HepG2 (cell line): ENCODE measurements at regions not wholly inside any gene's neighbourhood (a gene's known extent, or its start where the extent isn't known, plus 50 kb on each side); places are given as distances from the start of the nearest gene placed in this dataset.

Experiments
- ATAC-seq: fragments of 200-7000 bp; cut with Tn5 transposase; 3 replicates; pipeline ENCODE4 v1.9.1; 2020; ENCODE audit warnings: mild to moderate bottlenecking, moderate library complexity
- BruUV-seq: library from RNA; stranded (reverse); fragments of 400-500 nt; replicated peaks from 2 replicates; lab custom pipeline; 2021; lab: Mats Ljungman, UMichigan
- CTCF ChIA-PET: fragments of 300-600 bp; formaldehyde crosslinking; extraction: SDS; loops from one replicate; lab custom pipeline; 2021; ENCODE audit warnings: low total read pairs, inconsistent platforms, low intra/inter-chr PET ratio; lab: Yijun Ruan, JAX
- POLR2A ChIA-PET: fragments of 350-600 bp; sonication (Branson Sonifier 250); formaldehyde crosslinking; loops from one replicate; lab custom pipeline; 2020; ENCODE audit warnings: antibody characterized with exemption, inconsistent platforms; lab: Yijun Ruan, JAX
- DNase-seq: peaks from one replicate; pipeline ENCODE4 v3.0.0-alpha.2; 2015; ENCODE audit warnings: low spot score
- FAIRE-seq: peaks from 3 replicates; lab custom pipeline; 2011; peaks lifted over from hg19 to GRCh38; lab: Jason Lieb, UNC
- H2AFZ ChIP-seq: one replicate; pipeline ENCODE4 v1.6.1; 2011; ENCODE audit warnings: low read length, inconsistent platforms
- H3K27ac ChIP-seq: fragments of 300-600 bp; 3 replicates; pipeline ENCODE4 v1.8.0; 2011; ENCODE audit warnings: mixed run types, mild to moderate bottlenecking, mixed read lengths, low read length, inconsistent platforms; ENCODE audit not compliant: insufficient read depth; ENCODE audit errors: extremely low read length
- H3K27me3 ChIP-seq, 2 experiments: fragments of 200-600 bp in 1 of 2; 2 replicates in 1 of 2; 3 replicates in 1 of 2; pipeline versions ENCODE4 v1.6.0 to v1.8.0; 2011; ENCODE audit warnings: low read length in 2 of 2, mild to moderate bottlenecking in 2 of 2, moderate library complexity in 2 of 2, inconsistent platforms in 1 of 2; ENCODE audit not compliant: insufficient read depth in 2 of 2, control insufficient read depth in 1 of 2
- H3K36me3 ChIP-seq, 2 experiments: fragments of 200-600 bp in 1 of 2; replicated peaks in 1 of 2; 2 replicates in 1 of 2; 3 replicates in 1 of 2; pipeline versions ENCODE4 v1.5.1 to v1.8.0; 2011; ENCODE audit warnings: low read length in 2 of 2, inconsistent platforms in 1 of 2; ENCODE audit not compliant: insufficient read depth in 2 of 2, control insufficient read depth in 1 of 2
- H3K4me1 ChIP-seq: 2 replicates; pipeline ENCODE4 v1.5.1; 2012; ENCODE audit warnings: low read length, inconsistent platforms; ENCODE audit not compliant: insufficient read depth
- H3K4me2 ChIP-seq: 2 replicates; pipeline ENCODE4 v1.6.0; 2011; ENCODE audit warnings: low read depth, low read length, inconsistent platforms
- H3K4me3 ChIP-seq, 3 experiments: fragments of 200-600 bp in 1 of 3; sonication (generic), shearing (Covaris generic) in 1 of 3; replicated peaks in 1 of 3; 2 replicates each; pipeline ENCODE4 v1.5.1; 2011 to 2016; ENCODE audit warnings: low read length in 3 of 3, inconsistent platforms in 2 of 3, low read depth in 2 of 3, mild to moderate bottlenecking in 2 of 3, control low read depth in 1 of 3, mixed read lengths in 1 of 3; ENCODE audit not compliant: insufficient read depth in 1 of 3
- H3K79me2 ChIP-seq: one replicate; pipeline ENCODE4 v1.6.1; 2011; ENCODE audit warnings: low read length, inconsistent platforms; ENCODE audit not compliant: insufficient read depth
- H3K9ac ChIP-seq: 2 replicates; pipeline ENCODE4 v1.6.0; 2011; ENCODE audit warnings: mild to moderate bottlenecking, low read depth, low read length, inconsistent platforms; ENCODE audit not compliant: insufficient read depth
- H3K9me3 ChIP-seq: 2 replicates; pipeline ENCODE4 v1.5.1; 2012; ENCODE audit warnings: mild to moderate bottlenecking, low read length
- H4K20me1 ChIP-seq: 2 replicates; pipeline ENCODE4 v1.6.0; 2011; ENCODE audit warnings: inconsistent platforms, mild to moderate bottlenecking, low read length, moderate library complexity; ENCODE audit not compliant: insufficient read depth
- AHR ChIP-seq: IDR thresholded peaks from 2 replicates; pipeline ENCODE4 v1.6.1; 2018; ENCODE audit warnings: missing genetic modification reagents, missing compliant biosample characterization
- CAMTA2 ChIP-seq: sonication (generic); formaldehyde crosslinking; IDR thresholded peaks from 2 replicates; pipeline ENCODE4 v1.4.0; 2020; ENCODE audit warnings: mild to moderate bottlenecking, missing genetic modification reagents, borderline replicate concordance
- EED ChIP-seq: sonication (generic); formaldehyde crosslinking; IDR thresholded peaks from 2 replicates; pipeline ENCODE4 v1.5.0; 2020; ENCODE audit warnings: mild to moderate bottlenecking, missing genetic modification reagents
- FOSL2 ChIP-seq: sonication (generic); formaldehyde crosslinking; IDR thresholded peaks from 2 replicates; pipeline ENCODE4 v1.4.0; 2020; ENCODE audit warnings: missing genetic modification reagents
- GTF3A ChIP-seq: sonication (generic); formaldehyde crosslinking; conservative IDR thresholded peaks from 2 replicates; pipeline ENCODE4 v1.4.0; 2020; ENCODE audit warnings: mild to moderate bottlenecking, missing genetic modification reagents
- HOXA9 ChIP-seq: sonication (generic); formaldehyde crosslinking; IDR thresholded peaks from 2 replicates; pipeline ENCODE4 v1.8.1; 2022; ENCODE audit warnings: missing genetic modification reagents, mild to moderate bottlenecking, moderate library complexity, borderline replicate concordance
- PHF20 ChIP-seq: sonication (generic); formaldehyde crosslinking; IDR thresholded peaks from 2 replicates; pipeline ENCODE4 v1.5.0; 2020; ENCODE audit warnings: mild to moderate bottlenecking, missing genetic modification reagents
- ZNF720 ChIP-seq: sonication (generic); formaldehyde crosslinking; IDR thresholded peaks from 2 replicates; pipeline ENCODE4 v1.4.0; 2020; ENCODE audit warnings: missing genetic modification reagents
- ZNF773 ChIP-seq: sonication (generic); formaldehyde crosslinking; IDR thresholded peaks from 2 replicates; pipeline ENCODE4 v1.4.0; 2020; ENCODE audit warnings: missing genetic modification reagents, borderline replicate concordance
- ZSCAN12 ChIP-seq: sonication (generic); formaldehyde crosslinking; IDR thresholded peaks from 2 replicates; pipeline ENCODE4 v1.9.0; 2021; ENCODE audit warnings: mild to moderate bottlenecking, missing genetic modification reagents
- WGBS: methylation state at CpG from one replicate; pipeline ENCODE4 v1.1.6; 2017; ENCODE audit warnings: low lambda C conversion rate; 5-methylcytosine and 5-hydroxymethylcytosine counted together
- in situ Hi-C: cut with HindIII; loops from 2 replicates; pipeline ENCODE4 v1.10.0; 2017; ENCODE audit warnings: low pct_unique_long_range_greater_than_20kb; ENCODE audit not compliant: extremely low pct_ligation_motif_present
- intact Hi-C: fragments of 100-400 bp; cut with micrococcal nuclease; formaldehyde crosslinking; loops from one replicate; pipeline ENCODE4 v1.10.0; 2022; ENCODE audit not compliant: unreplicated experiment
- TF ChIP-seq, protein P1 (sequence below): sonication (generic); formaldehyde crosslinking; conservative IDR thresholded peaks from 2 replicates; pipeline ENCODE4 v1.8.0; 2022; ENCODE audit warnings: low read depth, missing genetic modification reagents
- TF ChIP-seq, protein P2 (sequence below): sonication (generic); formaldehyde crosslinking; IDR thresholded peaks from 2 replicates; pipeline ENCODE4 v1.4.0; 2020; ENCODE audit warnings: missing genetic modification reagents, borderline replicate concordance
- TF ChIP-seq, protein P3 (sequence below): fragments of 450-650 bp; IDR thresholded peaks from 2 replicates; pipeline ENCODE4 v1.6.1; 2017
- TF ChIP-seq, protein P4 (sequence below): sonication (generic); formaldehyde crosslinking; conservative IDR thresholded peaks from 2 replicates; pipeline ENCODE4 v1.5.0; 2020; ENCODE audit warnings: missing genetic modification reagents
- TF ChIP-seq, protein P5 (sequence below): sonication (generic); formaldehyde crosslinking; IDR thresholded peaks from 2 replicates; pipeline ENCODE4 v1.5.0; 2020; ENCODE audit warnings: mild to moderate bottlenecking, low read depth, missing genetic modification reagents, borderline replicate concordance

DNA sequence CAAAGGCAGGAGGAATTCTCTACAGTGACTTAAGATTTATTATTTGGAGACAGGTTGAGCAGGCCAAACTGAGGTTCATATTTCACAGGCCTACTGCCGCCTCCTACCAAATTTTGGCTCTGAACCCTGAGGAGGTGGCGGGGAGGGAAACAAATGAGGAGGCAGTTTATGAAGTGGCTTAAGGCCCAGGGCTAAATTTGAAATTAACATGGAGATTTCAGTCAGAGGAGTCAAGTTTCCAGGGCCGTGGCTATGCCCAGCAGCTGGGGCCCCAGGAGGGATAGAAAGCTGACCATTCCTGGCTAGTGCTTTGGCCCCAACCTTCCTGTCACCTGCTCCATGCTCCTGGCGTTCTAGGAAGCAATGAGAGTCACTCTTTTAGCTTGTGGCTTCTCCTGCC lies 73.4 kb upstream of the ARHGAP36 start:
- 17% methylated on average over 1 of the region's 4 CpGs for WGBS
- intact Hi-C loops (no loop called here), in situ Hi-C loops (loop anchor here (25.0 kb wide), 1 partner anchor 378 kb away; no protein-coding TSS in a partner anchor)
- CTCF ChIA-PET, result no interaction called here
- no peaks in the 10 kb centered on the region for H4K20me1 ChIP-seq
- no TSS peak for BruUV-seq
- FAIRE-seq (no peak), DNase-seq (no peak), ATAC-seq (no peak)
- H3K9me3 ChIP-seq, result no peaks in the 10 kb centered on the region
- no peaks in the 10 kb centered on the region for H3K79me2 ChIP-seq
- no peak overlapping the region for H3K4me2 ChIP-seq
- no peak overlapping the region for H2AFZ ChIP-seq
- H3K4me3 ChIP-seq, result no peak overlapping the region
- POLR2A ChIA-PET, result no interaction called here
- no peaks in the 10 kb centered on the region for H3K36me3 ChIP-seq
- no peak overlapping the region for H3K27ac ChIP-seq
- H3K9ac ChIP-seq, result no peak overlapping the region
- no peaks in the 10 kb centered on the region for H3K27me3 ChIP-seq
- H3K4me1 ChIP-seq, result no peaks in the 10 kb centered on the region
- TF ChIP-seq, protein P1, sequence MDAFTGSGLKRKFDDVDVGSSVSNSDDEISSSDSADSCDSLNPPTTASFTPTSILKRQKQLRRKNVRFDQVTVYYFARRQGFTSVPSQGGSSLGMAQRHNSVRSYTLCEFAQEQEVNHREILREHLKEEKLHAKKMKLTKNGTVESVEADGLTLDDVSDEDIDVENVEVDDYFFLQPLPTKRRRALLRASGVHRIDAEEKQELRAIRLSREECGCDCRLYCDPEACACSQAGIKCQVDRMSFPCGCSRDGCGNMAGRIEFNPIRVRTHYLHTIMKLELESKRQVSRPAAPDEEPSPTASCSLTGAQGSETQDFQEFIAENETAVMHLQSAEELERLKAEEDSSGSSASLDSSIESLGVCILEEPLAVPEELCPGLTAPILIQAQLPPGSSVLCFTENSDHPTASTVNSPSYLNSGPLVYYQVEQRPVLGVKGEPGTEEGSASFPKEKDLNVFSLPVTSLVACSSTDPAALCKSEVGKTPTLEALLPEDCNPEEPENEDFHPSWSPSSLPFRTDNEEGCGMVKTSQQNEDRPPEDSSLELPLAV, result no peak
- no peak for TF ChIP-seq ZNF773 (CRISPR knock-in tag)
- no peak for TF ChIP-seq HOXA9 (CRISPR knock-in tag)
- no peak for TF ChIP-seq CAMTA2 (CRISPR knock-in tag)
- no peak for TF ChIP-seq EED (CRISPR knock-in tag)
- no peak for TF ChIP-seq FOSL2 (CRISPR knock-in tag)
- TF ChIP-seq, protein P2, sequence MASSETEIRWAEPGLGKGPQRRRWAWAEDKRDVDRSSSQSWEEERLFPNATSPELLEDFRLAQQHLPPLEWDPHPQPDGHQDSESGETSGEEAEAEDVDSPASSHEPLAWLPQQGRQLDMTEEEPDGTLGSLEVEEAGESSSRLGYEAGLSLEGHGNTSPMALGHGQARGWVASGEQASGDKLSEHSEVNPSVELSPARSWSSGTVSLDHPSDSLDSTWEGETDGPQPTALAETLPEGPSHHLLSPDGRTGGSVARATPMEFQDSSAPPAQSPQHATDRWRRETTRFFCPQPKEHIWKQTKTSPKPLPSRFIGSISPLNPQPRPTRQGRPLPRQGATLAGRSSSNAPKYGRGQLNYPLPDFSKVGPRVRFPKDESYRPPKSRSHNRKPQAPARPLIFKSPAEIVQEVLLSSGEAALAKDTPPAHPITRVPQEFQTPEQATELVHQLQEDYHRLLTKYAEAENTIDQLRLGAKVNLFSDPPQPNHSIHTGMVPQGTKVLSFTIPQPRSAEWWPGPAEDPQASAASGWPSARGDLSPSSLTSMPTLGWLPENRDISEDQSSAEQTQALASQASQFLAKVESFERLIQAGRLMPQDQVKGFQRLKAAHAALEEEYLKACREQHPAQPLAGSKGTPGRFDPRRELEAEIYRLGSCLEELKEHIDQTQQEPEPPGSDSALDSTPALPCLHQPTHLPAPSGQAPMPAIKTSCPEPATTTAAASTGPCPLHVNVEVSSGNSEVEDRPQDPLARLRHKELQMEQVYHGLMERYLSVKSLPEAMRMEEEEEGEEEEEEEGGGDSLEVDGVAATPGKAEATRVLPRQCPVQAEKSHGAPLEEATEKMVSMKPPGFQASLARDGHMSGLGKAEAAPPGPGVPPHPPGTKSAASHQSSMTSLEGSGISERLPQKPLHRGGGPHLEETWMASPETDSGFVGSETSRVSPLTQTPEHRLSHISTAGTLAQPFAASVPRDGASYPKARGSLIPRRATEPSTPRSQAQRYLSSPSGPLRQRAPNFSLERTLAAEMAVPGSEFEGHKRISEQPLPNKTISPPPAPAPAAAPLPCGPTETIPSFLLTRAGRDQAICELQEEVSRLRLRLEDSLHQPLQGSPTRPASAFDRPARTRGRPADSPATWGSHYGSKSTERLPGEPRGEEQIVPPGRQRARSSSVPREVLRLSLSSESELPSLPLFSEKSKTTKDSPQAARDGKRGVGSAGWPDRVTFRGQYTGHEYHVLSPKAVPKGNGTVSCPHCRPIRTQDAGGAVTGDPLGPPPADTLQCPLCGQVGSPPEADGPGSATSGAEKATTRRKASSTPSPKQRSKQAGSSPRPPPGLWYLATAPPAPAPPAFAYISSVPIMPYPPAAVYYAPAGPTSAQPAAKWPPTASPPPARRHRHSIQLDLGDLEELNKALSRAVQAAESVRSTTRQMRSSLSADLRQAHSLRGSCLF (CRISPR knock-in tag), result no peak
- TF ChIP-seq GTF3A (CRISPR knock-in tag), result no peak
- TF ChIP-seq, protein P3, sequence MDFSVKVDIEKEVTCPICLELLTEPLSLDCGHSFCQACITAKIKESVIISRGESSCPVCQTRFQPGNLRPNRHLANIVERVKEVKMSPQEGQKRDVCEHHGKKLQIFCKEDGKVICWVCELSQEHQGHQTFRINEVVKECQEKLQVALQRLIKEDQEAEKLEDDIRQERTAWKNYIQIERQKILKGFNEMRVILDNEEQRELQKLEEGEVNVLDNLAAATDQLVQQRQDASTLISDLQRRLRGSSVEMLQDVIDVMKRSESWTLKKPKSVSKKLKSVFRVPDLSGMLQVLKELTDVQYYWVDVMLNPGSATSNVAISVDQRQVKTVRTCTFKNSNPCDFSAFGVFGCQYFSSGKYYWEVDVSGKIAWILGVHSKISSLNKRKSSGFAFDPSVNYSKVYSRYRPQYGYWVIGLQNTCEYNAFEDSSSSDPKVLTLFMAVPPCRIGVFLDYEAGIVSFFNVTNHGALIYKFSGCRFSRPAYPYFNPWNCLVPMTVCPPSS, result no peak
- TF ChIP-seq, protein P4, sequence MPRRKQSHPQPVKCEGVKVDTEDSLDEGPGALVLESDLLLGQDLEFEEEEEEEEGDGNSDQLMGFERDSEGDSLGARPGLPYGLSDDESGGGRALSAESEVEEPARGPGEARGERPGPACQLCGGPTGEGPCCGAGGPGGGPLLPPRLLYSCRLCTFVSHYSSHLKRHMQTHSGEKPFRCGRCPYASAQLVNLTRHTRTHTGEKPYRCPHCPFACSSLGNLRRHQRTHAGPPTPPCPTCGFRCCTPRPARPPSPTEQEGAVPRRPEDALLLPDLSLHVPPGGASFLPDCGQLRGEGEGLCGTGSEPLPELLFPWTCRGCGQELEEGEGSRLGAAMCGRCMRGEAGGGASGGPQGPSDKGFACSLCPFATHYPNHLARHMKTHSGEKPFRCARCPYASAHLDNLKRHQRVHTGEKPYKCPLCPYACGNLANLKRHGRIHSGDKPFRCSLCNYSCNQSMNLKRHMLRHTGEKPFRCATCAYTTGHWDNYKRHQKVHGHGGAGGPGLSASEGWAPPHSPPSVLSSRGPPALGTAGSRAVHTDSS (CRISPR knock-in tag), result no peak
- no peak for TF ChIP-seq PHF20 (CRISPR knock-in tag)
- no peak for TF ChIP-seq ZNF720 (CRISPR knock-in tag)
- no peak for TF ChIP-seq AHR (CRISPR knock-in tag)
- TF ChIP-seq, protein P5, sequence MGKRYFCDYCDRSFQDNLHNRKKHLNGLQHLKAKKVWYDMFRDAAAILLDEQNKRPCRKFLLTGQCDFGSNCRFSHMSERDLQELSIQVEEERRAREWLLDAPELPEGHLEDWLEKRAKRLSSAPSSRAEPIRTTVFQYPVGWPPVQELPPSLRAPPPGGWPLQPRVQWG (CRISPR knock-in tag), result no peak
- no peak for TF ChIP-seq ZSCAN12 (CRISPR knock-in tag)
